SK-N-SH treated with all-trans-retinoic acid at 6 μM for 48 hours (cell line): ENCODE measurements at regions not wholly inside any gene's neighbourhood (a gene's known extent, or its start where the extent isn't known, plus 50 kb on each side); places are given as distances from the start of the nearest gene placed in this dataset.
A peak's percentile ranks its signal among the peaks of the same experiment; 100 is the strongest.

ENCODE experiments used
- ATAC-seq: fragments of 200-7000 bp; cut with Tn5 transposase; 3 replicates; pipeline ENCODE4 v1.9.1; 2020; ENCODE audit warnings: mild to moderate bottlenecking, moderate library complexity
- ARNTL ChIP-seq: fragments of 450-650 bp; formaldehyde crosslinking; IDR thresholded peaks from 2 replicates; pipeline ENCODE4 v1.5.0; 2020; ENCODE audit warnings: low read depth, mild to moderate bottlenecking, moderate library complexity, borderline replicate concordance
- BACH2 ChIP-seq: fragments of 250-450 bp; sonication (Bioruptor Pico); IDR thresholded peaks from 2 replicates; pipeline ENCODE4 v1.9.0; 2021; ENCODE audit warnings: mild to moderate bottlenecking, borderline replicate concordance
- CREB5 ChIP-seq: fragments of 250-450 bp; sonication (Bioruptor Pico); IDR thresholded peaks from 2 replicates; pipeline ENCODE4 v1.5.1; 2020; ENCODE audit warnings: low read depth, mild to moderate bottlenecking, moderate library complexity
- CSDC2 ChIP-seq: fragments of 250-450 bp; sonication (Bioruptor Pico); IDR thresholded peaks from 2 replicates; pipeline ENCODE4 v1.5.0; 2020; ENCODE audit warnings: mild to moderate bottlenecking, moderate library complexity
- CSRNP3 ChIP-seq: fragments of 250-450 bp; sonication (Bioruptor Pico); IDR thresholded peaks from 2 replicates; pipeline ENCODE4 v1.5.1; 2021; ENCODE audit warnings: mild to moderate bottlenecking, moderate library complexity
- GLIS3 ChIP-seq: fragments of 250-450 bp; sonication (Bioruptor Pico); IDR thresholded peaks from 2 replicates; pipeline ENCODE4 v1.5.0; 2020; ENCODE audit warnings: mild to moderate bottlenecking, moderate library complexity
- ISL1 ChIP-seq: fragments of 250-450 bp; sonication (Bioruptor Pico); IDR thresholded peaks from 2 replicates; pipeline ENCODE4 v2.1.2; 2022; ENCODE audit warnings: mild to moderate bottlenecking, moderate library complexity
- PATZ1 ChIP-seq: fragments of 250-450 bp; sonication (Bioruptor Pico); IDR thresholded peaks from 2 replicates; pipeline ENCODE4 v1.8.0; 2020; ENCODE audit warnings: mild to moderate bottlenecking, moderate library complexity, borderline replicate concordance
- PPARA ChIP-seq: fragments of 250-450 bp; sonication (Bioruptor Pico); IDR thresholded peaks from 2 replicates; pipeline ENCODE4 v1.5.0; 2020; ENCODE audit warnings: mild to moderate bottlenecking, borderline replicate concordance
- RARB ChIP-seq: fragments of 250-450 bp; sonication (Bioruptor Pico); IDR thresholded peaks from 2 replicates; pipeline ENCODE4 v1.8.0; 2021; ENCODE audit warnings: mild to moderate bottlenecking, moderate library complexity
- SNAI2 ChIP-seq: fragments of 250-450 bp; sonication (Bioruptor Pico); IDR thresholded peaks from 2 replicates; pipeline ENCODE4 v1.5.0; 2020; ENCODE audit warnings: mild to moderate bottlenecking, moderate library complexity
- TCF4 ChIP-seq: fragments of 250-450 bp; sonication (Bioruptor Pico); IDR thresholded peaks from 2 replicates; pipeline ENCODE4 v1.8.0; 2021; ENCODE audit warnings: mild to moderate bottlenecking, moderate library complexity, borderline replicate concordance
- TOX ChIP-seq: fragments of 250-450 bp; sonication (Bioruptor Pico); IDR thresholded peaks from 2 replicates; pipeline ENCODE4 v1.8.0; 2021; ENCODE audit warnings: mild to moderate bottlenecking, moderate library complexity, borderline replicate concordance
- ZC3H10 ChIP-seq: fragments of 250-450 bp; sonication (Bioruptor Pico); IDR thresholded peaks from 2 replicates; pipeline ENCODE4 v1.5.1; 2021; ENCODE audit warnings: mild to moderate bottlenecking, moderate library complexity
- ZFP3 ChIP-seq: fragments of 250-450 bp; sonication (Bioruptor Pico); IDR thresholded peaks from 2 replicates; pipeline ENCODE4 v1.5.0; 2020; ENCODE audit warnings: mild to moderate bottlenecking, moderate library complexity
- ZFP30 ChIP-seq: fragments of 450-650 bp; formaldehyde crosslinking; IDR thresholded peaks from 2 replicates; pipeline ENCODE4 v1.5.0; 2022; ENCODE audit warnings: mild to moderate bottlenecking, moderate library complexity
- ZNF565 ChIP-seq: fragments of 450-650 bp; formaldehyde crosslinking; conservative IDR thresholded peaks from 2 replicates; pipeline ENCODE4 v1.5.0; 2020; ENCODE audit warnings: low read depth, mild to moderate bottlenecking, moderate library complexity
- ZNF70 ChIP-seq: fragments of 450-650 bp; formaldehyde crosslinking; IDR thresholded peaks from 2 replicates; pipeline ENCODE4 v1.5.0; 2020; ENCODE audit warnings: mild to moderate bottlenecking, moderate library complexity
- ZNF8 ChIP-seq: fragments of 450-650 bp; formaldehyde crosslinking; IDR thresholded peaks from 2 replicates; pipeline ENCODE4 v1.5.0; 2020; ENCODE audit warnings: mild to moderate bottlenecking, moderate library complexity
- TF ChIP-seq, protein P1 (sequence below): fragments of 250-450 bp; sonication (Bioruptor Pico); IDR thresholded peaks from 2 replicates; pipeline ENCODE4 v1.5.0; 2020; ENCODE audit warnings: mild to moderate bottlenecking, moderate library complexity
- TF ChIP-seq, protein P2 (sequence below): fragments of 250-450 bp; sonication (Bioruptor Pico); IDR thresholded peaks from 2 replicates; pipeline ENCODE4 v1.8.0; 2021; ENCODE audit warnings: low read depth, mild to moderate bottlenecking, moderate library complexity, borderline replicate concordance

DNA sequence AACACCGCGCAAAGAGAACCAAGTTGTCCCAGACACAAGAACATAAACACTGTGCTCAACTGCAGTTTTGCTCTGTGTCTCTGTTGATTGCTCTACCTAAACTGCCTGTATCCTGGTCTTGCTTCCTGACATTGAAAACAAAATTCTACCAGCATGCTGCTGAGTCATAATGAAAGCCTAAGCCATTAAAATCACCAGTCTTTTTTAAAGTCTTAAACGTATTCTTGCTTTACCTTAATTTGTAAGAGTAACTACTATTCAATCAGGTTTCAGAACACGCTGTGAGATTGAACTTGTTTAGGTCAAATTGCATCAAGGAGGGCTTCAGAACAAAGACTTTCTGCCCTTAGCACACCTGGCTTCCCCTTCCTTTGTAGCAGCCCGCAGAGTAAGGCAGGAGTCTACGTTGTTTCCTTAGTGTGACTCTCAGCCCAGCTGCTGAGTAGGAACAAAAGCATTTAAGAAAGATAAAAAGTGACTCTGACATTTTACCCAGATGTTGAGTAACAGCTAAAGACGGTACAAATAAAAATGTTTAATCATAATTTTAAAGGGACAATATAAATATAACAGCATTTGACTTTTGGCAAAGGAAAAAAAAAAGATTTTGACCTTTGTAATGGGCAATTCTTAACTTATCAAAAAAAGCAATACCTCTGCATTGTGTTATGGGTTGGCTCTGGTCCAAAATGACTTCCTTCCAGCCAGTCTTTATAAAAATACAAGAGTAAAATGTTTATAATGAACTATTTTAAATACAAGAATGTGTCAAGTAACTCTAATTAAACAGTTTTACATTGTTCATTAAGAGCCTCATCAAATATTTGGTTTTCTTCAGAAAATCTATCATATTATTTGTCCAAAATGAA lies 186.9 kb upstream of the ADGRL4 start:
- ATAC-seq = 0 out of 3 replicates have a peak, but pooled peaks have one; percentile 18
- TF ChIP-seq, protein P1, sequence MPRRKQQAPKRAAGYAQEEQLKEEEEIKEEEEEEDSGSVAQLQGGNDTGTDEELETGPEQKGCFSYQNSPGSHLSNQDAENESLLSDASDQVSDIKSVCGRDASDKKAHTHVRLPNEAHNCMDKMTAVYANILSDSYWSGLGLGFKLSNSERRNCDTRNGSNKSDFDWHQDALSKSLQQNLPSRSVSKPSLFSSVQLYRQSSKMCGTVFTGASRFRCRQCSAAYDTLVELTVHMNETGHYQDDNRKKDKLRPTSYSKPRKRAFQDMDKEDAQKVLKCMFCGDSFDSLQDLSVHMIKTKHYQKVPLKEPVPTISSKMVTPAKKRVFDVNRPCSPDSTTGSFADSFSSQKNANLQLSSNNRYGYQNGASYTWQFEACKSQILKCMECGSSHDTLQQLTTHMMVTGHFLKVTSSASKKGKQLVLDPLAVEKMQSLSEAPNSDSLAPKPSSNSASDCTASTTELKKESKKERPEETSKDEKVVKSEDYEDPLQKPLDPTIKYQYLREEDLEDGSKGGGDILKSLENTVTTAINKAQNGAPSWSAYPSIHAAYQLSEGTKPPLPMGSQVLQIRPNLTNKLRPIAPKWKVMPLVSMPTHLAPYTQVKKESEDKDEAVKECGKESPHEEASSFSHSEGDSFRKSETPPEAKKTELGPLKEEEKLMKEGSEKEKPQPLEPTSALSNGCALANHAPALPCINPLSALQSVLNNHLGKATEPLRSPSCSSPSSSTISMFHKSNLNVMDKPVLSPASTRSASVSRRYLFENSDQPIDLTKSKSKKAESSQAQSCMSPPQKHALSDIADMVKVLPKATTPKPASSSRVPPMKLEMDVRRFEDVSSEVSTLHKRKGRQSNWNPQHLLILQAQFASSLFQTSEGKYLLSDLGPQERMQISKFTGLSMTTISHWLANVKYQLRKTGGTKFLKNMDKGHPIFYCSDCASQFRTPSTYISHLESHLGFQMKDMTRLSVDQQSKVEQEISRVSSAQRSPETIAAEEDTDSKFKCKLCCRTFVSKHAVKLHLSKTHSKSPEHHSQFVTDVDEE = no peak
- TF ChIP-seq, protein P2, sequence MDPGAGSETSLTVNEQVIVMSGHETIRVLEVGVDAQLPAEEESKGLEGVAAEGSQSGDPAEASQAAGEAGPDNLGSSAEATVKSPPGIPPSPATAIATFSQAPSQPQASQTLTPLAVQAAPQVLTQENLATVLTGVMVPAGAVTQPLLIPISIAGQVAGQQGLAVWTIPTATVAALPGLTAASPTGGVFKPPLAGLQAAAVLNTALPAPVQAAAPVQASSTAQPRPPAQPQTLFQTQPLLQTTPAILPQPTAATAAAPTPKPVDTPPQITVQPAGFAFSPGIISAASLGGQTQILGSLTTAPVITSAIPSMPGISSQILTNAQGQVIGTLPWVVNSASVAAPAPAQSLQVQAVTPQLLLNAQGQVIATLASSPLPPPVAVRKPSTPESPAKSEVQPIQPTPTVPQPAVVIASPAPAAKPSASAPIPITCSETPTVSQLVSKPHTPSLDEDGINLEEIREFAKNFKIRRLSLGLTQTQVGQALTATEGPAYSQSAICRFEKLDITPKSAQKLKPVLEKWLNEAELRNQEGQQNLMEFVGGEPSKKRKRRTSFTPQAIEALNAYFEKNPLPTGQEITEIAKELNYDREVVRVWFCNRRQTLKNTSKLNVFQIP (CRISPR knock-in tag) = no peak
- TF ChIP-seq SNAI2 (CRISPR knock-in tag) (no peak), ZNF8 (CRISPR knock-in tag) (no peak), CREB5 (CRISPR knock-in tag) (no peak), GLIS3 (no peak), ZFP3 (no peak), ZNF565 (CRISPR knock-in tag) (no peak), RARB (CRISPR knock-in tag) (no peak), TCF4 (CRISPR knock-in tag) (no peak), ZC3H10 (no peak), BACH2 (CRISPR knock-in tag) (no peak), ARNTL (CRISPR knock-in tag) (no peak), CSRNP3 (no peak), ZNF70 (CRISPR knock-in tag) (no peak), CSDC2 (CRISPR knock-in tag) (no peak), PPARA (CRISPR knock-in tag) (no peak), TOX (no peak)

GRCh38 chr1:79190074-79190473 lies 183.5 kb upstream of the ADGRL4 start:
- ATAC-seq = no peak; the same call in 2 of the 3 replicates
- TF ChIP-seq TCF4 (CRISPR knock-in tag) = no peak
- TF ChIP-seq, protein P2 (CRISPR knock-in tag) = no peak
- no peak for TF ChIP-seq CSRNP3
- TF ChIP-seq BACH2 (CRISPR knock-in tag) = no peak

- ATAC-seq = peak; percentile 53; the same call in 2 of the 3 replicates
- TF ChIP-seq PATZ1 (CRISPR knock-in tag) = no peak
- no peak for TF ChIP-seq ZFP3
- no peak for TF ChIP-seq ISL1
- no peak for TF ChIP-seq ZFP30 (CRISPR knock-in tag)
- no peak for TF ChIP-seq CSDC2 (CRISPR knock-in tag)
- TF ChIP-seq TCF4 (CRISPR knock-in tag) = no peak
- TF ChIP-seq GLIS3 = no peak
- TF ChIP-seq RARB (CRISPR knock-in tag) = no peak
- no peak for TF ChIP-seq SNAI2 (CRISPR knock-in tag)
- no peak for TF ChIP-seq TOX
- TF ChIP-seq, protein P2 (CRISPR knock-in tag) = no peak
These were observed 181.8 kb upstream of the ADGRL4 start for GRCh38 chr1:79188337-79188736.
